HEK293 (cell line): ENCODE measurements at regions not wholly inside any gene's neighbourhood (a gene's known extent, or its start where the extent isn't known, plus 50 kb on each side); places are given as distances from the start of the nearest gene placed in this dataset.

Source experiments
- CTCF ChIA-PET: fragments of 350-600 bp; formaldehyde crosslinking; extraction: SDS; loops from one replicate; lab custom pipeline; 2021; ENCODE audit warnings: antibody characterized with exemption; lab: Yijun Ruan, JAX
- POLR2A ChIA-PET: fragments of 300-600 bp; formaldehyde crosslinking; extraction: SDS; loops from one replicate; lab custom pipeline; 2020; ENCODE audit warnings: antibody characterized with exemption, inconsistent platforms; lab: Yijun Ruan, JAX
- H3K27ac ChIP-seq: fragments of 200-500 bp; sonication (Bioruptor generic); 2 replicates; pipeline ENCODE4 v1.5.1; 2014; ENCODE audit warnings: low read depth, low read length, control low read depth, inconsistent platforms; ENCODE audit errors: extremely low read depth
- H3K36me3 ChIP-seq, 2 experiments: fragments of 200-500 bp in 1 of 2; sonication (Bioruptor generic) in 1 of 2; 1 replicate in 1 of 2; 2 replicates in 1 of 2; pipeline ENCODE4 v1.5.1; 2014 to 2017; ENCODE audit warnings: inconsistent platforms in 2 of 2, low read length in 2 of 2; ENCODE audit not compliant: control insufficient read depth in 2 of 2, insufficient read depth in 1 of 2
- H3K4me1 ChIP-seq: fragments of 200-500 bp; sonication (Bioruptor generic); 2 replicates; pipeline ENCODE4 v1.5.1; 2014; ENCODE audit warnings: mild to moderate bottlenecking, low read length, inconsistent platforms; ENCODE audit not compliant: control insufficient read depth, insufficient read depth
- H3K4me3 ChIP-seq: 2 replicates; pipeline ENCODE4 v1.5.1; 2011; ENCODE audit warnings: low read depth, mild to moderate bottlenecking, control low read depth, low read length, moderate library complexity
- H3K9me3 ChIP-seq: fragments of 200-500 bp; sonication (Bioruptor generic); 2 replicates; pipeline ENCODE4 v1.5.1; 2014; ENCODE audit warnings: low read depth, low read length, inconsistent platforms; ENCODE audit not compliant: control insufficient read depth, insufficient read depth
- BCL6B ChIP-seq: fragments of 450-650 bp; formaldehyde crosslinking; IDR thresholded peaks from 2 replicates; pipeline ENCODE4 v1.5.1; 2017; ENCODE audit warnings: missing biosample characterization, missing genetic modification characterization
- KLF10 ChIP-seq: fragments of 450-650 bp; IDR thresholded peaks from 2 replicates; pipeline ENCODE4 v1.5.1; 2018; ENCODE audit warnings: missing biosample characterization, mild to moderate bottlenecking, missing genetic modification characterization
- MZF1 ChIP-seq: fragments of 450-650 bp; formaldehyde crosslinking; IDR thresholded peaks from 2 replicates; pipeline ENCODE4 v1.5.1; 2017; ENCODE audit warnings: missing biosample characterization, missing genetic modification characterization, borderline replicate concordance
- PRDM10 ChIP-seq: fragments of 450-650 bp; formaldehyde crosslinking; IDR thresholded peaks from 2 replicates; pipeline ENCODE4 v1.5.1; 2016; ENCODE audit warnings: missing biosample characterization, missing genetic modification characterization
- PRDM4 ChIP-seq: fragments of 450-650 bp; formaldehyde crosslinking; IDR thresholded peaks from 2 replicates; pipeline ENCODE4 v1.5.1; 2017; ENCODE audit warnings: missing biosample characterization, missing genetic modification characterization
- SP3 ChIP-seq: fragments of 450-650 bp; formaldehyde crosslinking; IDR thresholded peaks from 2 replicates; pipeline ENCODE4 v1.5.1; 2016; ENCODE audit warnings: missing biosample characterization, missing genetic modification characterization
- ZBTB1 ChIP-seq: fragments of 450-650 bp; formaldehyde crosslinking; IDR thresholded peaks from 2 replicates; pipeline ENCODE4 v1.5.1; 2016; ENCODE audit warnings: missing biosample characterization, missing genetic modification characterization
- ZBTB21 ChIP-seq: fragments of 450-650 bp; formaldehyde crosslinking; IDR thresholded peaks from 2 replicates; pipeline ENCODE4 v1.5.1; 2017; ENCODE audit warnings: missing biosample characterization, missing genetic modification characterization
- ZBTB26 ChIP-seq: fragments of 450-650 bp; formaldehyde crosslinking; optimal IDR thresholded peaks from 2 replicates; pipeline ENCODE3; 2016; ENCODE audit warnings: missing biosample characterization, mild to moderate bottlenecking, missing genetic modification characterization
- ZBTB8A ChIP-seq: fragments of 450-650 bp; formaldehyde crosslinking; IDR thresholded peaks from 2 replicates; pipeline ENCODE4 v1.5.1; 2016; ENCODE audit warnings: missing biosample characterization, missing genetic modification characterization
- ZNF18 ChIP-seq: fragments of 450-650 bp; formaldehyde crosslinking; IDR thresholded peaks from 2 replicates; pipeline ENCODE4 v1.5.1; 2016; ENCODE audit warnings: missing biosample characterization, missing genetic modification characterization
- ZNF362 ChIP-seq: fragments of 450-650 bp; formaldehyde crosslinking; IDR thresholded peaks from 2 replicates; pipeline ENCODE4 v1.5.1; 2016; ENCODE audit warnings: missing biosample characterization, missing genetic modification characterization
- ZNF404 ChIP-seq: fragments of 450-650 bp; formaldehyde crosslinking; IDR thresholded peaks from 2 replicates; pipeline ENCODE4 v1.5.1; 2017; ENCODE audit warnings: missing biosample characterization, missing genetic modification characterization
- ZNF416 ChIP-seq: fragments of 450-650 bp; formaldehyde crosslinking; IDR thresholded peaks from 2 replicates; pipeline ENCODE4 v1.5.1; 2016; ENCODE audit warnings: missing biosample characterization, missing genetic modification characterization
- ZNF560 ChIP-seq: fragments of 450-650 bp; formaldehyde crosslinking; IDR thresholded peaks from 2 replicates; pipeline ENCODE4 v1.5.1; 2017; ENCODE audit warnings: missing biosample characterization, missing genetic modification characterization, borderline replicate concordance
- ZNF654 ChIP-seq: fragments of 450-650 bp; formaldehyde crosslinking; IDR thresholded peaks from 2 replicates; pipeline ENCODE4 v1.5.1; 2016; ENCODE audit warnings: low read depth, missing biosample characterization, missing genetic modification characterization
- ZSCAN4 ChIP-seq: fragments of 450-650 bp; formaldehyde crosslinking; IDR thresholded peaks from 2 replicates; pipeline ENCODE4 v1.5.1; 2017; ENCODE audit warnings: missing biosample characterization, missing genetic modification characterization

- TF ChIP-seq ZNF654 (tag by site-specific recombination) (no peak), ZNF416 (tag by site-specific recombination) (no peak), BCL6B (no peak), ZBTB8A (tag by site-specific recombination) (no peak), SP3 (tag by site-specific recombination) (no peak)
Measured at GRCh38 chr9:87233431-87233830, 264.2 kb upstream of the DAPK1 start (continued).

GRCh38 chr9:87233899-87234455, 263.7 kb upstream of the DAPK1 start:
- no peak overlapping the region for H3K4me3 ChIP-seq
- no peak overlapping the region for H3K27ac ChIP-seq
- H3K36me3 ChIP-seq = no peaks in the 10 kb centered on the region
- no peaks in the 10 kb centered on the region for H3K9me3 ChIP-seq
- CTCF ChIA-PET = interaction anchor here (0.6 to 1.0 kb wide), 2 partner anchors 55 to 89 kb away, joined by 3 to 5 read pairs; no protein-coding TSS in a partner anchor
- no peak for TF ChIP-seq PRDM10
- no peak for TF ChIP-seq ZNF18 (tag by site-specific recombination)
- TF ChIP-seq MZF1 (tag by site-specific recombination) = no peak
- no peak for TF ChIP-seq ZBTB1 (tag by site-specific recombination)
- no peak for TF ChIP-seq KLF10 (tag by site-specific recombination)
- no peak for TF ChIP-seq ZNF560 (tag by site-specific recombination)
- TF ChIP-seq ZNF362 (tag by site-specific recombination) = no peak
- TF ChIP-seq ZBTB21 (tag by site-specific recombination) = no peak
- TF ChIP-seq ZNF404 (tag by site-specific recombination) = no peak
- POLR2A ChIA-PET = no interaction called here
- no peaks in the 10 kb centered on the region for H3K4me1 ChIP-seq

GRCh38 chr9:87234854-87235253, 262.8 kb upstream of the DAPK1 start:
- H3K4me3 ChIP-seq = no peak overlapping the region
- CTCF ChIA-PET = interaction anchor here (0.7 to 1.0 kb wide), 2 partner anchors 9 to 54 kb away, joined by 3 read pairs; no protein-coding TSS in a partner anchor
- no peaks in the 10 kb centered on the region for H3K4me1 ChIP-seq
- no peaks in the 10 kb centered on the region for H3K36me3 ChIP-seq
- H3K27ac ChIP-seq = no peak overlapping the region
- POLR2A ChIA-PET = no interaction called here
- H3K9me3 ChIP-seq = no peaks in the 10 kb centered on the region
- TF ChIP-seq ZSCAN4 (tag by site-specific recombination) (peak; percentile 52), PRDM4 (0 out of 2 replicates have a peak, but pooled peaks have one; percentile 37), ZBTB26 (tag by site-specific recombination) (no peak)
